ENCODE measurements at regions not wholly inside any gene's neighbourhood (a gene's known extent, or its start where the extent isn't known, plus 50 kb on each side); places are given as distances from the start of the nearest gene placed in this dataset.

GRCh38 chr3:82261013-82261412 is 499.6 kb upstream of the GBE1 start:
- no peak for TF ChIP-seq POLR2A (IDR thresholded peaks at IDR 0.05)
- no peak for TF ChIP-seq CTCF (IDR thresholded peaks at IDR 0.05)
